H1 (cell line): ENCODE measurements at regions not wholly inside any gene's neighbourhood (a gene's known extent, or its start where the extent isn't known, plus 50 kb on each side); places are given as distances from the start of the nearest gene placed in this dataset.

Source experiments
- CTCF ChIA-PET: fragments of 300-600 bp; sonication (Branson Sonifier 250); formaldehyde crosslinking; loops from one replicate; lab custom pipeline; 2021; ENCODE audit not compliant: partially characterized antibody; lab: Charles Lee
- POLR2A ChIA-PET: fragments of 300-600 bp; sonication (Branson Sonifier 250); formaldehyde crosslinking; loops from one replicate; lab custom pipeline; 2021; ENCODE audit warnings: inconsistent platforms; ENCODE audit not compliant: partially characterized antibody; lab: Charles Lee
- DNase-seq, 2 experiments: peaks; one replicate each; pipeline versions ENCODE4 v3.0.0 to v3.0.0-alpha.2; 2010 to 2022; ENCODE audit warnings: low spot score in 2 of 2, low read depth in 1 of 2, mixed read lengths in 1 of 2
- FAIRE-seq: peaks from 2 replicates; lab custom pipeline; 2011; peaks lifted over from hg19 to GRCh38; lab: Jason Lieb, UNC
- H2AFZ ChIP-seq: 2 replicates; pipeline ENCODE4 v1.8.1; 2012; ENCODE audit warnings: low read length, inconsistent platforms
- H2AK5ac ChIP-seq: 2 replicates; pipeline ENCODE4 v1.6.1; 2013; ENCODE audit warnings: low read depth, low read length
- H2BK120ac ChIP-seq: replicated peaks from 2 replicates; pipeline ENCODE3; 2013; ENCODE audit warnings: low read depth, low read length, inconsistent platforms
- H2BK12ac ChIP-seq: 2 replicates; pipeline ENCODE4 v1.6.1; 2013; ENCODE audit warnings: low read depth, low read length
- H2BK15ac ChIP-seq: 2 replicates; pipeline ENCODE4 v1.6.1; 2013; ENCODE audit warnings: low read length
- H2BK20ac ChIP-seq: 2 replicates; pipeline ENCODE4 v1.6.1; 2013; ENCODE audit warnings: low read length
- H2BK5ac ChIP-seq: 2 replicates; pipeline ENCODE4 v1.6.1; 2013; ENCODE audit warnings: low read depth, low read length
- H3K14ac ChIP-seq: 2 replicates; pipeline ENCODE4 v1.6.1; 2013; ENCODE audit warnings: inconsistent platforms; ENCODE audit not compliant: insufficient read length
- H3K18ac ChIP-seq: 2 replicates; pipeline ENCODE4 v1.6.1; 2013; ENCODE audit warnings: low read length; ENCODE audit errors: extremely low read depth
- H3K23ac ChIP-seq: 2 replicates; pipeline ENCODE4 v1.6.1; 2013; ENCODE audit warnings: inconsistent platforms; ENCODE audit not compliant: insufficient read length
- H3K23me2 ChIP-seq: 2 replicates; pipeline ENCODE4 v1.6.1; 2013; ENCODE audit warnings: low read depth, low read length
- H3K27ac ChIP-seq: 2 replicates; pipeline ENCODE4 v1.6.1; 2011; ENCODE audit warnings: low read depth, low read length, inconsistent platforms
- H3K27me3 ChIP-seq, 4 experiments: replicated peaks in 1 of 4; 1 replicate in 1 of 4; 2 replicates in 3 of 4; pipeline versions ENCODE4 v1.6.1 to v1.8.1; 2011 to 2013; ENCODE audit warnings: low read length in 3 of 4, mild to moderate bottlenecking in 3 of 4, inconsistent platforms in 2 of 4, mixed read lengths in 2 of 4, moderate library complexity in 1 of 4; ENCODE audit not compliant: control insufficient read depth in 3 of 4, insufficient read depth in 3 of 4; ENCODE audit errors: extremely low read depth in 1 of 4
- H3K36me3 ChIP-seq, 4 experiments: 2 replicates each; pipeline versions ENCODE4 v1.6.1 to v1.8.1; 2011 to 2013; ENCODE audit warnings: mild to moderate bottlenecking in 4 of 4, low read length in 3 of 4, moderate library complexity in 2 of 4, control low read depth in 1 of 4, inconsistent platforms in 1 of 4; ENCODE audit not compliant: insufficient read depth in 4 of 4, control insufficient read depth in 2 of 4
- H3K4ac ChIP-seq: replicated peaks from 2 replicates; pipeline ENCODE3; 2013; ENCODE audit warnings: low read length, low read depth, mixed read lengths, inconsistent platforms; ENCODE audit not compliant: insufficient read length
- H3K4me1 ChIP-seq, 4 experiments: replicated peaks in 1 of 4; 1 replicate in 1 of 4; 2 replicates in 3 of 4; pipeline versions ENCODE4 v1.6.1 to v1.8.1; 2011 to 2013; ENCODE audit warnings: low read length in 3 of 4, inconsistent platforms in 2 of 4, mixed read lengths in 1 of 4; ENCODE audit not compliant: insufficient read depth in 4 of 4, control insufficient read depth in 3 of 4
- H3K4me2 ChIP-seq, 2 experiments: 2 replicates each; pipeline versions ENCODE4 v1.6.1 to v1.8.1; 2011 to 2013; ENCODE audit warnings: low read depth in 2 of 2, low read length in 2 of 2, control low read depth in 1 of 2, inconsistent platforms in 1 of 2, mild to moderate bottlenecking in 1 of 2; ENCODE audit not compliant: insufficient read depth in 1 of 2
- H3K4me3 ChIP-seq, 4 experiments: fragments of 200-600, 300-600 bp in 1 of 4; sonication (generic), shearing (Covaris generic), sonication (Bioruptor Twin) in 1 of 4; 2 replicates each; pipeline versions ENCODE4 v1.5.1 to v1.8.1; 2011 to 2016; ENCODE audit warnings: low read length in 4 of 4, low read depth in 3 of 4, control low read depth in 2 of 4, inconsistent platforms in 2 of 4, mild to moderate bottlenecking in 2 of 4, mixed read lengths in 1 of 4, moderate library complexity in 1 of 4; ENCODE audit not compliant: insufficient read depth in 2 of 4; ENCODE audit errors: extremely low read depth in 1 of 4
- H3K56ac ChIP-seq: replicated peaks from 2 replicates; pipeline ENCODE3; 2013; ENCODE audit warnings: low read depth, mild to moderate bottlenecking, mixed read lengths, low read length, inconsistent platforms; ENCODE audit not compliant: insufficient read length
- H3K79me1 ChIP-seq: 2 replicates; pipeline ENCODE4 v1.6.1; 2013; ENCODE audit warnings: low read depth, low read length, control low read depth
- H3K79me2 ChIP-seq, 2 experiments: 2 replicates each; pipeline versions ENCODE4 v1.6.1 to v1.8.1; 2012 to 2013; ENCODE audit warnings: low read length in 2 of 2, mild to moderate bottlenecking in 2 of 2, inconsistent platforms in 1 of 2; ENCODE audit not compliant: insufficient read depth in 2 of 2, control insufficient read depth in 1 of 2
- H3K9ac ChIP-seq, 4 experiments: replicated peaks in 1 of 4; 1 replicate in 1 of 4; 2 replicates in 3 of 4; pipeline versions ENCODE4 v1.6.1 to v1.8.1; 2011 to 2013; ENCODE audit warnings: low read depth in 3 of 4, low read length in 3 of 4, control low read depth in 2 of 4, mild to moderate bottlenecking in 2 of 4, moderate library complexity in 2 of 4, inconsistent platforms in 1 of 4; ENCODE audit errors: extremely low read depth in 1 of 4
- H3K9me3 ChIP-seq, 2 experiments: 2 replicates each; pipeline versions ENCODE4 v1.6.1 to v1.8.1; 2012 to 2013; ENCODE audit warnings: mild to moderate bottlenecking in 2 of 2, moderate library complexity in 2 of 2, control low read depth in 1 of 2, inconsistent platforms in 1 of 2, low read depth in 1 of 2, low read length in 1 of 2, mixed read lengths in 1 of 2; ENCODE audit not compliant: insufficient read depth in 2 of 2
- H4K20me1 ChIP-seq, 2 experiments: replicated peaks in 1 of 2; 2 replicates each; pipeline versions ENCODE3 to v1.8.1; 2011 to 2013; ENCODE audit warnings: inconsistent platforms in 2 of 2, low read length in 2 of 2, mild to moderate bottlenecking in 1 of 2; ENCODE audit not compliant: insufficient read depth in 2 of 2, control insufficient read depth in 1 of 2
- H4K5ac ChIP-seq: 2 replicates; pipeline ENCODE4 v1.6.1; 2013; ENCODE audit warnings: low read length, low read depth, mixed read lengths, inconsistent platforms; ENCODE audit not compliant: insufficient read length
- H4K8ac ChIP-seq: 2 replicates; pipeline ENCODE4 v1.8.0; 2013; ENCODE audit warnings: mild to moderate bottlenecking, moderate library complexity, low read length, inconsistent platforms; ENCODE audit not compliant: insufficient read depth; ENCODE audit errors: extremely low read depth
- H4K91ac ChIP-seq: replicated peaks from 2 replicates; pipeline ENCODE3; 2013; ENCODE audit warnings: low read length, mixed read lengths, inconsistent platforms; ENCODE audit not compliant: insufficient read length
- CBX8 ChIP-seq: fragments of 300-800, 300-1000 bp; sonication (generic); IDR thresholded peaks from 2 replicates; pipeline ENCODE4 v1.7.1; 2016; ENCODE audit warnings: low read depth, low read length, borderline replicate concordance
- CHD1 ChIP-seq: IDR thresholded peaks from 2 replicates; pipeline ENCODE4 v1.6.1; 2012; ENCODE audit warnings: low read depth, low read length, improper control_type of control experiment
- CTBP2 ChIP-seq: IDR thresholded peaks from 2 replicates; pipeline ENCODE4 v1.7.0; 2011; ENCODE audit warnings: borderline replicate concordance, mild to moderate bottlenecking, moderate library complexity, mixed read lengths, low read length; ENCODE audit not compliant: insufficient read depth, insufficient read length
- GABPA ChIP-seq: IDR thresholded peaks from 2 replicates; pipeline ENCODE4 v1.6.1; 2011; ENCODE audit warnings: mild to moderate bottlenecking, low read length, moderate library complexity, borderline replicate concordance; ENCODE audit not compliant: insufficient read depth
- HDAC2 ChIP-seq, 2 experiments: fragments of 300-600 bp in 1 of 2; sonication (generic) in 1 of 2; IDR thresholded peaks; 2 replicates each; pipeline ENCODE4 v1.6.1; 2011 to 2012; ENCODE audit warnings: low read depth in 2 of 2, low read length in 2 of 2, mild to moderate bottlenecking in 2 of 2, moderate library complexity in 2 of 2, borderline replicate concordance in 1 of 2, inconsistent platforms in 1 of 2
- KDM4A ChIP-seq: IDR thresholded peaks from one replicate; pipeline ENCODE4 v1.7.1; 2012; ENCODE audit warnings: low read depth, mild to moderate bottlenecking, moderate library complexity, low read length, inconsistent platforms; ENCODE audit not compliant: severe bottlenecking
- PHF8 ChIP-seq: fragments of 200-600 bp; sonication (generic); conservative IDR thresholded peaks from 2 replicates; pipeline ENCODE4 v1.7.1; 2012; ENCODE audit warnings: low read depth, mild to moderate bottlenecking, inconsistent platforms, low read length, moderate library complexity
- POLR2AphosphoS5 ChIP-seq: IDR thresholded peaks from 2 replicates; pipeline ENCODE4 v1.6.1; 2011; ENCODE audit warnings: low read depth, low read length
- SP2 ChIP-seq: IDR thresholded peaks from 2 replicates; pipeline ENCODE4 v1.6.1; 2012; ENCODE audit warnings: mild to moderate bottlenecking, low read length, inconsistent platforms
- TAF7 ChIP-seq: optimal IDR thresholded peaks from 2 replicates; pipeline ENCODE3; 2011; ENCODE audit warnings: low read depth, mild to moderate bottlenecking, inconsistent platforms, low read length, moderate library complexity, borderline replicate concordance
- ZNF274 ChIP-seq: IDR thresholded peaks from 2 replicates; pipeline ENCODE4 v1.7.0; 2012; ENCODE audit warnings: low read length, borderline replicate concordance; ENCODE audit errors: extremely low read depth
- WGBS, 2 experiments: shearing (Covaris generic) in 1 of 2; methylation state at CpG; one replicate each; pipeline versions ENCODE4 v1.1.6 to v1.1.7; 2013 to 2015; ENCODE audit warnings: low lambda C conversion rate in 2 of 2, mixed read lengths in 2 of 2, inconsistent platforms in 1 of 2, low coverage in 1 of 2, missing lambda C conversion rate in 1 of 2; ENCODE audit not compliant: insufficient replicate concordance in 2 of 2, insufficient coverage in 1 of 2, insufficient read length in 1 of 2; ENCODE audit errors: extremely low coverage in 1 of 2, missing lambda C conversion rate in 1 of 2; 5-methylcytosine and 5-hydroxymethylcytosine counted together
- TF ChIP-seq, protein P1 (sequence below), 3 experiments: IDR thresholded peaks; 1 replicate in 2 of 3; 2 replicates in 1 of 3; pipeline versions ENCODE4 v1.5.1 to v1.6.1; 2011; ENCODE audit warnings: low read length in 3 of 3, mild to moderate bottlenecking in 3 of 3, inconsistent platforms in 2 of 3, low read depth in 1 of 3, moderate library complexity in 1 of 3; ENCODE audit not compliant: insufficient read depth in 1 of 3; ENCODE audit errors: control extremely low read depth in 1 of 3

DNA sequence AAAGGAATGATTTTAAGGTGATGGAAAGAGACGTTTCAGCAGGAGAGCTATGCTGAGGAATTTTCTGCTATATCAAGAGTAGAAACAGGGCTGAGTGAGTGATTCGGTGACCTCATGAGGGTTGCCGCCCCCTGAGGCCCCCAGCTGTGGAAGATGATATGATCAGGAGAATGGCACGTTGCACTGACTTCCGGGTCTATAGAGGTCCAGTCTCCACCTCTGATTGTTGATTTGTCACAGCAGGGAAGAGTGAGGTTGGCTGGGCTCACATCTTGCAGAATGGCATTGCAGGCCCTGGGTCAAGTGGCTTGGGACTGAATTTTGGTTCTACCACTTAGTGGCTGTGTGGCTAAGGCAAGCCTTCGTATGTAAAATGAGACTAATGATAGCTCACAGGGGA is 205.1 kb downstream of the SNX19 start:
- H3K23me2 ChIP-seq: no peaks in the 10 kb centered on the region
- no peaks in the 10 kb centered on the region for H3K36me3 ChIP-seq
- H3K27me3 ChIP-seq: no peaks in the 10 kb centered on the region
- H3K9me3 ChIP-seq: no peaks in the 10 kb centered on the region
- no peak overlapping the region for H2BK20ac ChIP-seq
- H2BK120ac ChIP-seq: no peak overlapping the region
- H2AFZ ChIP-seq: no peak overlapping the region
- no peak overlapping the region for H2BK12ac ChIP-seq
- no peak overlapping the region for H4K91ac ChIP-seq
- no peak overlapping the region for H4K5ac ChIP-seq
- no peak overlapping the region for H2BK5ac ChIP-seq
- WGBS, 2 experiments: 89% methylated on average over 6 of the region's 6 CpGs; no CpG with 5 or more reads in 1 of the 2 experiments
- no peak overlapping the region for H3K9ac ChIP-seq
- H3K23ac ChIP-seq: no peak overlapping the region
- no peaks in the 10 kb centered on the region; a peak in 1 of 7 replicates for H3K4me1 ChIP-seq
- H3K4me2 ChIP-seq: no peak overlapping the region
- H3K27ac ChIP-seq: no peak overlapping the region
- no peak overlapping the region for H2AK5ac ChIP-seq
- no peak overlapping the region for H2BK15ac ChIP-seq
- H3K14ac ChIP-seq: no peak overlapping the region
- H3K4ac ChIP-seq: no peak overlapping the region
- H3K79me1 ChIP-seq: no peaks in the 10 kb centered on the region
- no peaks in the 10 kb centered on the region for H3K79me2 ChIP-seq
- no peak overlapping the region for H3K4me3 ChIP-seq
- H3K18ac ChIP-seq: no peak overlapping the region
- H4K20me1 ChIP-seq: no peaks in the 10 kb centered on the region
- FAIRE-seq (no peak), DNase-seq (no peak)
- ChIA-PET POLR2A (no interaction called here), CTCF (interaction anchor here (1.0 to 1.4 kb wide), 4 partner anchors 14 to 152 kb away, joined by 3 to 4 read pairs (median 3); no protein-coding TSS in a partner anchor)
- H4K8ac ChIP-seq: no peak overlapping the region
- no peak overlapping the region for H3K56ac ChIP-seq
- TF ChIP-seq PHF8: no peak
- no peak for TF ChIP-seq KDM4A
- no peak for TF ChIP-seq CTBP2
- TF ChIP-seq GABPA: no peak
- TF ChIP-seq TAF7: no peak
- TF ChIP-seq POLR2AphosphoS5: no peak
- TF ChIP-seq, protein P1, sequence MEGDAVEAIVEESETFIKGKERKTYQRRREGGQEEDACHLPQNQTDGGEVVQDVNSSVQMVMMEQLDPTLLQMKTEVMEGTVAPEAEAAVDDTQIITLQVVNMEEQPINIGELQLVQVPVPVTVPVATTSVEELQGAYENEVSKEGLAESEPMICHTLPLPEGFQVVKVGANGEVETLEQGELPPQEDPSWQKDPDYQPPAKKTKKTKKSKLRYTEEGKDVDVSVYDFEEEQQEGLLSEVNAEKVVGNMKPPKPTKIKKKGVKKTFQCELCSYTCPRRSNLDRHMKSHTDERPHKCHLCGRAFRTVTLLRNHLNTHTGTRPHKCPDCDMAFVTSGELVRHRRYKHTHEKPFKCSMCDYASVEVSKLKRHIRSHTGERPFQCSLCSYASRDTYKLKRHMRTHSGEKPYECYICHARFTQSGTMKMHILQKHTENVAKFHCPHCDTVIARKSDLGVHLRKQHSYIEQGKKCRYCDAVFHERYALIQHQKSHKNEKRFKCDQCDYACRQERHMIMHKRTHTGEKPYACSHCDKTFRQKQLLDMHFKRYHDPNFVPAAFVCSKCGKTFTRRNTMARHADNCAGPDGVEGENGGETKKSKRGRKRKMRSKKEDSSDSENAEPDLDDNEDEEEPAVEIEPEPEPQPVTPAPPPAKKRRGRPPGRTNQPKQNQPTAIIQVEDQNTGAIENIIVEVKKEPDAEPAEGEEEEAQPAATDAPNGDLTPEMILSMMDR (IDR thresholded peaks at IDR 0.05; ENCODE audit: control extremely low read depth in 1 of 3, insufficient read depth in 1 of 3, low read depth in 1 of 3, low read length in 3 of 3): no peak
- TF ChIP-seq SP2: no peak
- TF ChIP-seq ZNF274: no peak
- TF ChIP-seq CBX8: no peak
- TF ChIP-seq CHD1: no peak
- TF ChIP-seq HDAC2 (IDR thresholded peaks at IDR 0.05; ENCODE audit: borderline replicate concordance in 1 of 2, low read depth in 2 of 2, low read length in 2 of 2): no peak
